Astrocyte of the cerebellum (primary cell): ENCODE measurements at regions not wholly inside any gene's neighbourhood (a gene's known extent, or its start where the extent isn't known, plus 50 kb on each side); places are given as distances from the start of the nearest gene placed in this dataset.

ENCODE experiments used
- DNase-seq: peaks from one replicate; pipeline ENCODE4 v3.0.0-alpha.2; 2011; ENCODE audit warnings: low read depth
- H3K4me3 ChIP-seq: 2 replicates; pipeline ENCODE4 v1.5.1; 2011; ENCODE audit warnings: mild to moderate bottlenecking, low read depth, low read length, moderate library complexity
- in situ Hi-C: cut with HindIII; loops from 2 replicates; pipeline ENCODE4 v1.10.0; 2017; ENCODE audit warnings: low sequenced_read_pairs
- TF ChIP-seq, protein P1 (sequence below): IDR thresholded peaks from 2 replicates; pipeline ENCODE4 v1.5.1; 2012; ENCODE audit warnings: low read length, low read depth, moderate library complexity, mild to moderate bottlenecking; ENCODE audit errors: missing control alignments

- H3K4me3 ChIP-seq = no peak overlapping the region
- no peak for DNase-seq
- TF ChIP-seq, protein P1, sequence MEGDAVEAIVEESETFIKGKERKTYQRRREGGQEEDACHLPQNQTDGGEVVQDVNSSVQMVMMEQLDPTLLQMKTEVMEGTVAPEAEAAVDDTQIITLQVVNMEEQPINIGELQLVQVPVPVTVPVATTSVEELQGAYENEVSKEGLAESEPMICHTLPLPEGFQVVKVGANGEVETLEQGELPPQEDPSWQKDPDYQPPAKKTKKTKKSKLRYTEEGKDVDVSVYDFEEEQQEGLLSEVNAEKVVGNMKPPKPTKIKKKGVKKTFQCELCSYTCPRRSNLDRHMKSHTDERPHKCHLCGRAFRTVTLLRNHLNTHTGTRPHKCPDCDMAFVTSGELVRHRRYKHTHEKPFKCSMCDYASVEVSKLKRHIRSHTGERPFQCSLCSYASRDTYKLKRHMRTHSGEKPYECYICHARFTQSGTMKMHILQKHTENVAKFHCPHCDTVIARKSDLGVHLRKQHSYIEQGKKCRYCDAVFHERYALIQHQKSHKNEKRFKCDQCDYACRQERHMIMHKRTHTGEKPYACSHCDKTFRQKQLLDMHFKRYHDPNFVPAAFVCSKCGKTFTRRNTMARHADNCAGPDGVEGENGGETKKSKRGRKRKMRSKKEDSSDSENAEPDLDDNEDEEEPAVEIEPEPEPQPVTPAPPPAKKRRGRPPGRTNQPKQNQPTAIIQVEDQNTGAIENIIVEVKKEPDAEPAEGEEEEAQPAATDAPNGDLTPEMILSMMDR = no peak
- in situ Hi-C loops = no loop called here
These were observed 304.2 kb downstream of the DNAH5 start for GRCh38 chr5:13640270-13640669.

DNA sequence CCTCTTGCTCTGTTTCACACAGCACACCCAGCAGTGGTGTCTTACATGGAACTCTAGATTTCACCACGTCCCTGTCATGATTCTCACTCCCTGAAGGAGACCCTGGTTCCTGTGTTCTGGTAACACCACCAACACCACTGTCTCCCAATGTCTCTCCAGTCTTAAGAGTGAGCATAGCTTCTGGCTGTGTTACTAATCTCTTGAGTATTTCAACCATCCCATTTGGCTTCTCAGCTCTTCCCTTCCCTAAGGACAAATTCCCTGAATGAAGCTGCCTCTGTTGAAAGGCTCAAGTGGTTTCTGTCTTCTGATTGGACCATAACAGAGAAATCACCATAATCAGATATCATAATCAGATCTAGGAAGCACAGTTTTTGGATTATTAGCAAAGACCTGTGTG lies 311.8 kb downstream of the DNAH5 start:
- H3K4me3 ChIP-seq = no peak overlapping the region
- TF ChIP-seq, protein P1 = no peak
- DNase-seq = no peak
- in situ Hi-C loops = no loop called here

DNA sequence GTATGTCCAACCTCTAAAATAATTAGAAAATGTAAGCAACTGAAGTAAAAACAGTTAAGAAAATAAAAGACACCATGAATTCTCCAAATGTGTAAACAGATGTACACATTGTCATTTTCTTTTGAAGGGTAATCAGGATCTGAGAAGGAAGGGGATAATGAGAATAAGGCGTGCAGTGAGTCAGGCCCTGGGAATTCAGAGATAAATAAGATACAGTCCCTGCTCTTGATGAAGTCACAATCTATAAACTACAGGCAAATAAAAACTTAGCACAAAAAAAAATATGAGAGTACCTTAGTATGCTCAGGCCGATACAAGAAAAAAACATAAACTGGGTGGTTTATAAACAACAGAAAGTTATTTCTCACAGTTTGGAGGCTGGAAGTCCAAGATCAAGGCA lies 315.3 kb downstream of the DNAH5 start:
- no peak overlapping the region for H3K4me3 ChIP-seq
- DNase-seq = no peak
- in situ Hi-C loops = no loop called here
- TF ChIP-seq, protein P1 = no peak

DNA sequence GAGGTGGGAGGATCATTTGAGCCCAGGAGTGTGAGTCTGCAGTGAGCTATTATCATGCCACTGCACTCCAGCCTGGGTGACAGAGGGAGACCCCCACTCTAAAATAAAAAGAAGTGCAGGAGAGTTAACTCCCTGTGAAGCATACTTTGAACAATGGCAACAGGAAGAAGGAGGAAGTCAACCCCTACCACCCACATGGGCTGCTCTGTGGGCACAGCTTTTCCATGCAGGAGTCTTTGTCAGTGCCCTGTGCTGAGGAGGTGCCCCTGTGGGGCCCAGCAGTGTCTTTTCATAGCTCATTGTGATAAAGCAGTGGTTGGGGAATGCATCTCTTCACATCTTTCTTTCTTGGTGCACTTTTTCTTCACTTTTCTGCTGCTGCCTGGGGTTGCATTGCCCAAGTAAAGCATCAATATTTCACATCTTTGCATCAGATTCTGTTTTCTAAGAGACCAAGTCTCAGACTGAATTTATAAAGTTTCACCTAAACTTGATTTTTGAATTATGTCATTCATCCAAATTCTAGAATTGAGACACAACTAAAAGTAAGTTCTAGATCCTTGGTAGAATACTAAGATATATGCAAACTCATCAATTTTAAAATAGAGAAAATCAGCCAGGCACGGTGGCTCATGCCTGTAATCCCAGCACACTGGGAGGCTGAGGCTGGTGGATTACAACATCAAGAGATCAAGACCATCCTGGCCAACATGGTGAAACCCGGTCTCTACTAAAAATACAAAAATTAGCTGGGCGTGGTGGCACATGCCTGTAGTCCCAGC lies 316.6 kb downstream of the DNAH5 start:
- H3K4me3 ChIP-seq = no peak overlapping the region
- DNase-seq = no peak
- TF ChIP-seq, protein P1 = no peak
- in situ Hi-C loops = no loop called here

- DNase-seq = no peak
- in situ Hi-C loops = no loop called here
- TF ChIP-seq, protein P1 = no peak
- H3K4me3 ChIP-seq = no peak overlapping the region
These were observed 318.8 kb downstream of the DNAH5 start for GRCh38 chr5:13625616-13626198.

DNA sequence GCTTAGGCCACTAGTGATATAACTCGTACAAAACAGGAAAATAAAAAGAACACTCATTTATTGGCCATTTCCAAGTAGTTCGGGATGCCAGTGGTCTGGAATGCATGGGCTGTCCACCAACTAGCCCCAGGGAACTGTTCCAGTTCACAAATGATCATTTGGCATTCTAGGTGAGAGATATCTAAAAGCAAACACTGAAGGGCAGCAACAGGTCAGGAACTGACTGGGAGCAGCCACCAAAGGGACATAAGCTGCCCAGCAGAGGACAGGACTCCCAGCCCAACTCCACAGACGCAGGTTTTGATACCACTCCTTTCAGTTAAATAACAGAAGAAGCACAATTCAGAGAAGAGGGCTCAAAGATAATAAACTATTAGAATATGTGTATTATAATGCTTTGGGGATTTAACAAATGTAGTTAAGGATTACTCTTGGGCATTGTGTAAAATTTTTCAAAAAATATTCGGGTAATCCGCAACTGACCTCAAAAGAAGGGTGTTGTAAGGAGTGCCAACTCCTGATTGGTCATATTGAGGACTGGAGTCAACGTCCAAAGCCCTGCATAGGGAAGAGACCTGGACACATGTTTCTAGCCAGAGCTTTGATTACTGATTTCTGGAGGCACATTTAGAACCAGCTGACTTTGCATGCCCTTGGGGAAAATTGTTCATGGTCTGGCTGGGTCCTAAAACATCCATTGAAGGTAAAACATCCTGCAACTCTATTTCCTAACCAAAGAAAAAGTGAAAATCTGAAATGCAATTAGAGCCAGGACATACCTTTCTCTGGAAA lies 320.0 kb downstream of the DNAH5 start:
- no peak overlapping the region for H3K4me3 ChIP-seq
- TF ChIP-seq, protein P1 = no peak
- DNase-seq = no peak
- in situ Hi-C loops = no loop called here
